ENCODE measurements at regions not wholly inside any gene's neighbourhood (a gene's known extent, or its start where the extent isn't known, plus 50 kb on each side); places are given as distances from the start of the nearest gene placed in this dataset.

GRCh38 chr10:4046712-4047354 is 261.8 kb upstream of the KLF6 start:
- no peak for TF ChIP-seq POLR2A (IDR thresholded peaks at IDR 0.05)
- TF ChIP-seq, protein P1, sequence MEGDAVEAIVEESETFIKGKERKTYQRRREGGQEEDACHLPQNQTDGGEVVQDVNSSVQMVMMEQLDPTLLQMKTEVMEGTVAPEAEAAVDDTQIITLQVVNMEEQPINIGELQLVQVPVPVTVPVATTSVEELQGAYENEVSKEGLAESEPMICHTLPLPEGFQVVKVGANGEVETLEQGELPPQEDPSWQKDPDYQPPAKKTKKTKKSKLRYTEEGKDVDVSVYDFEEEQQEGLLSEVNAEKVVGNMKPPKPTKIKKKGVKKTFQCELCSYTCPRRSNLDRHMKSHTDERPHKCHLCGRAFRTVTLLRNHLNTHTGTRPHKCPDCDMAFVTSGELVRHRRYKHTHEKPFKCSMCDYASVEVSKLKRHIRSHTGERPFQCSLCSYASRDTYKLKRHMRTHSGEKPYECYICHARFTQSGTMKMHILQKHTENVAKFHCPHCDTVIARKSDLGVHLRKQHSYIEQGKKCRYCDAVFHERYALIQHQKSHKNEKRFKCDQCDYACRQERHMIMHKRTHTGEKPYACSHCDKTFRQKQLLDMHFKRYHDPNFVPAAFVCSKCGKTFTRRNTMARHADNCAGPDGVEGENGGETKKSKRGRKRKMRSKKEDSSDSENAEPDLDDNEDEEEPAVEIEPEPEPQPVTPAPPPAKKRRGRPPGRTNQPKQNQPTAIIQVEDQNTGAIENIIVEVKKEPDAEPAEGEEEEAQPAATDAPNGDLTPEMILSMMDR (IDR thresholded peaks at IDR 0.05): no peak

Measured in testis (tissue), 2 donors.